Neural crest cell (in vitro differentiated cells): ENCODE measurements at regions not wholly inside any gene's neighbourhood (a gene's known extent, or its start where the extent isn't known, plus 50 kb on each side); places are given as distances from the start of the nearest gene placed in this dataset.
A peak's percentile ranks its signal among the peaks of the same experiment; 100 is the strongest.

Source experiments
- DNase-seq: peaks from one replicate; pipeline ENCODE4 v3.0.0; 2021; ENCODE audit warnings: low read depth, mixed read lengths, low spot score
- H3K27ac Mint-ChIP-seq: one replicate; pipeline ENCODE4 v1.8.0; 2021; ENCODE audit warnings: mild to moderate bottlenecking, mixed read lengths; ENCODE audit not compliant: unreplicated experiment
- H3K27me3 Mint-ChIP-seq: 2 replicates; pipeline ENCODE4 v1.8.0; 2021; ENCODE audit warnings: low read depth, mild to moderate bottlenecking, mixed read lengths
- H3K36me3 Mint-ChIP-seq: 2 replicates; pipeline ENCODE4 v1.8.0; 2021; ENCODE audit warnings: low read depth, mild to moderate bottlenecking, mixed read lengths
- H3K4me1 Mint-ChIP-seq: 2 replicates; pipeline ENCODE4 v1.8.0; 2021; ENCODE audit warnings: mixed read lengths
- H3K4me3 Mint-ChIP-seq: one replicate; pipeline ENCODE4 v1.8.0; 2021; ENCODE audit warnings: mild to moderate bottlenecking, mixed read lengths
- H3K9me3 Mint-ChIP-seq: 2 replicates; pipeline ENCODE4 v1.8.0; 2021; ENCODE audit warnings: mixed read lengths
- TF ChIP-seq, protein P1 (sequence below): fragments of 200-600 bp; sonication (generic); conservative IDR thresholded peaks from 2 replicates; pipeline ENCODE4 v1.5.0; 2021; ENCODE audit warnings: antibody characterized with exemption, mild to moderate bottlenecking

GRCh38 chr11:134947556-134947955 is 535.5 kb upstream of the B3GAT1 start:
- no peaks in the 10 kb centered on the region for H3K9me3 Mint-ChIP-seq
- H3K36me3 Mint-ChIP-seq, result no peaks in the 10 kb centered on the region
- TF ChIP-seq, protein P1, sequence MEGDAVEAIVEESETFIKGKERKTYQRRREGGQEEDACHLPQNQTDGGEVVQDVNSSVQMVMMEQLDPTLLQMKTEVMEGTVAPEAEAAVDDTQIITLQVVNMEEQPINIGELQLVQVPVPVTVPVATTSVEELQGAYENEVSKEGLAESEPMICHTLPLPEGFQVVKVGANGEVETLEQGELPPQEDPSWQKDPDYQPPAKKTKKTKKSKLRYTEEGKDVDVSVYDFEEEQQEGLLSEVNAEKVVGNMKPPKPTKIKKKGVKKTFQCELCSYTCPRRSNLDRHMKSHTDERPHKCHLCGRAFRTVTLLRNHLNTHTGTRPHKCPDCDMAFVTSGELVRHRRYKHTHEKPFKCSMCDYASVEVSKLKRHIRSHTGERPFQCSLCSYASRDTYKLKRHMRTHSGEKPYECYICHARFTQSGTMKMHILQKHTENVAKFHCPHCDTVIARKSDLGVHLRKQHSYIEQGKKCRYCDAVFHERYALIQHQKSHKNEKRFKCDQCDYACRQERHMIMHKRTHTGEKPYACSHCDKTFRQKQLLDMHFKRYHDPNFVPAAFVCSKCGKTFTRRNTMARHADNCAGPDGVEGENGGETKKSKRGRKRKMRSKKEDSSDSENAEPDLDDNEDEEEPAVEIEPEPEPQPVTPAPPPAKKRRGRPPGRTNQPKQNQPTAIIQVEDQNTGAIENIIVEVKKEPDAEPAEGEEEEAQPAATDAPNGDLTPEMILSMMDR, result no peak
- H3K27me3 Mint-ChIP-seq, result peaks cover 2% of the 10 kb centered on the region
- H3K4me1 Mint-ChIP-seq, result peaks cover 20% of the 10 kb centered on the region
- DNase-seq, result no peak
- H3K27ac Mint-ChIP-seq, result no peak overlapping the region
- no peak overlapping the region for H3K4me3 Mint-ChIP-seq

DNA sequence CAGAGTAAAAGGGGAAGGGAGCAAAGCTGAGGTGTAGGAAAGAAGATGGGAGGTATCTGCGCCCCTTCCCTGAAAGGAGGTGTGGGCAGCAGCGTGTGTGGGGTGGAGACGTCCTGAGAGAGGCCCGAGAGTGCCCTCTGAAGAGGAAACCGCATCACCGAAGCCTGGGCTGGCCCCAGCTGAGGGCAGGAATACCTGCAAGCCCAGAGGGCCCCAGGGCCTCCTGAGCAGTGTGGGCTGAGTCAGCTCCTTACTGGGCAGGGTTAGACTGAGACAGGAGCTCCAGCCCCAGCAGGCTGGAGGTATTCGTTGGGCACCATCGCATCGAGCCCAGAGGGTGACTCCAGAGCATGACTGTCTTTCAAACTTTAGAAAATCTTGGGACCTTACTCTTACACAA is 534.0 kb upstream of the B3GAT1 start:
- TF ChIP-seq, protein P1, result no peak
- no peaks in the 10 kb centered on the region for H3K36me3 Mint-ChIP-seq
- no peak overlapping the region for H3K27ac Mint-ChIP-seq
- H3K4me1 Mint-ChIP-seq, result peaks cover 29% of the 10 kb centered on the region
- H3K9me3 Mint-ChIP-seq, result no peaks in the 10 kb centered on the region
- no peak overlapping the region for H3K4me3 Mint-ChIP-seq
- peaks cover 2% of the 10 kb centered on the region for H3K27me3 Mint-ChIP-seq
- DNase-seq, result no peak

DNA sequence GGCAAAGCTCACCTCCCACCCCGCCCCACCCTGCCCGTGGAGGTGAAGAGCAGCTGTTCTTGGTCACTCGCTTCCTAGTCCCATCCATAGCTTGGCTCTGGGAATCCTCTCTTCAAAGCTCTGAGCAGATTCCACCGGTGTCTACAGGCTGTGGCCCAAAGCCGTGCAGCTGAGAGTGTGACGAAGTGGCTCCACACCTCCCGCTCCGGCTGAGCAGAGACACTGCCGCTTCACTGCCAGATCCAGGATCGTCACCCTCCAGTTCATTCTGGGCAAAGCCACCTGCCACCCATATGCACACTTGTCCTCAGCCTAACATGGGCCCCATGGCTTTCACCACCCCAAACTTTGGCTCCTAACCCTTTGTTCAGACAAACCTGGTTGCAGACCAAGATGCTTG is 532.9 kb upstream of the B3GAT1 start:
- DNase-seq, result no peak
- Mint-ChIP-seq H3K36me3 (no peaks in the 10 kb centered on the region), H3K27ac (no peak overlapping the region), H3K4me1 (peaks cover 39% of the 10 kb centered on the region), H3K9me3 (no peaks in the 10 kb centered on the region), H3K4me3 (no peak overlapping the region), H3K27me3 (peaks cover 2% of the 10 kb centered on the region)
- TF ChIP-seq, protein P1, result no peak

DNA sequence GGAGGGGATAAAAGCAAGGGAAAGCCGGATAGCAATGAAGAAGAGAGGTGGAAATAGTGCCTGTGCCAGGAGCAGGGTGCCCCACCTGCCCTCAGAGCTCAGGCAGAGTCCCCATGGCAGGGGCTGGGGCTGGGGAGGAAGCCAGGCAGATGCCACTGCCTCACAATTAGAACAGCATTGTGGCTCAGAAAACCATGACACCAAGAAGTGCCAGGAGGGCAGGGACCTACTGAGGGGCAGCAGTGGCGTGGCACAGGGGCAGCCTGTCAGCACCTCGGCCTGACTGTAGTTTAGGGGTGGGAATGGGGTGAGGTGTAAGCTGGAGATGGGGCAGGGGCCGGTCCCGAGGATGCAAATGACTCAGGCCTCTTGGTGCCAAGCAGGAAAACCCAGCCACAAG is 532.1 kb upstream of the B3GAT1 start:
- Mint-ChIP-seq H3K36me3 (no peaks in the 10 kb centered on the region), H3K9me3 (no peaks in the 10 kb centered on the region), H3K27me3 (peaks cover 2% of the 10 kb centered on the region), H3K4me1 (peaks cover 45% of the 10 kb centered on the region), H3K27ac (no peak overlapping the region), H3K4me3 (no peak overlapping the region)
- no peak for DNase-seq
- TF ChIP-seq, protein P1, result no peak

- TF ChIP-seq, protein P1, result no peak
- Mint-ChIP-seq H3K27me3 (peaks cover 2% of the 10 kb centered on the region), H3K4me3 (no peak overlapping the region), H3K9me3 (no peaks in the 10 kb centered on the region), H3K36me3 (no peaks in the 10 kb centered on the region), H3K4me1 (peaks cover 51% of the 10 kb centered on the region), H3K27ac (no peak overlapping the region)
- DNase-seq, result no peak
Observed at GRCh38 chr11:134943544-134943943, 531.5 kb upstream of the B3GAT1 start.

DNA sequence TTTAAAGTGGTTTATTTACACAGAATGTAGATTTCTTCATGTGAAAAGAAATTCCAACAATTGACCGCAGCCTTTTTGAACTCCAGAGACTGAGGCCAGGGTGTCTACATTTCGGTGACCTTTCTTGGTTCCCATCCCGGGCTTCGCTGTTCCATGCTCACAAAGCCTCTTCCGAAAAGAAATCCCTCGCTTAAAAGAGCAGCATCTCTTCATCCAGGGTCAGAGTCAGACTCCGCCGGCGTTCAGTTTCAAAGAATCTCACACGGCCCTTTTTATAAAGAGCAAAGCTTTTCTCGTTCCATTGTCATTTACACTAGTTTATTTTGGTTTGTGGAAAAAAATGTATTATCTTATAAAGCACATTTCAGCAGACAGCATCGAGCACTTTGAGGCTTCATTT is 530.6 kb upstream of the B3GAT1 start:
- peaks cover 54% of the 10 kb centered on the region for H3K4me1 Mint-ChIP-seq
- H3K27me3 Mint-ChIP-seq, result peaks cover 2% of the 10 kb centered on the region
- peak overlapping the region; percentile 7 for H3K4me3 Mint-ChIP-seq
- TF ChIP-seq, protein P1, result no peak
- no peaks in the 10 kb centered on the region for H3K36me3 Mint-ChIP-seq
- H3K9me3 Mint-ChIP-seq, result no peaks in the 10 kb centered on the region
- DNase-seq, result no peak
- no peak overlapping the region for H3K27ac Mint-ChIP-seq
